GM12878 (cell line): ENCODE measurements at regions not wholly inside any gene's neighbourhood (a gene's known extent, or its start where the extent isn't known, plus 50 kb on each side); places are given as distances from the start of the nearest gene placed in this dataset.

Source experiments
- ATAC-seq: fragments of 200-7000 bp; cut with Tn5 transposase; 3 replicates; pipeline ENCODE4 v1.9.1; 2020; ENCODE audit warnings: mild to moderate bottlenecking, moderate library complexity
- BruUV-seq: library from RNA; stranded (reverse); fragments of 400-500 nt; replicated peaks from 2 replicates; lab custom pipeline; 2021; lab: Mats Ljungman, UMichigan
- CTCF ChIA-PET: fragments of 300-600 bp; sonication (Branson Sonifier 250); formaldehyde crosslinking; extraction: SDS; loops from one replicate; lab custom pipeline; 2021; ENCODE audit warnings: inconsistent platforms; lab: Yijun Ruan, JAX
- POLR2A ChIA-PET: fragments of 350-600 bp; formaldehyde crosslinking; extraction: SDS; loops from one replicate; lab custom pipeline; 2021; ENCODE audit warnings: inconsistent platforms; lab: Charles Lee
- RAD21 ChIA-PET: fragments of 300-600 bp; sonication (Branson Sonifier 250); formaldehyde crosslinking; loops from one replicate; lab custom pipeline; 2023; ENCODE audit warnings: antibody characterized with exemption; ENCODE audit not compliant: unreplicated experiment; lab: Charles Lee
- SMC1A ChIA-PET: fragments of 300-600 bp; sonication (Branson Sonifier 250); formaldehyde crosslinking; loops from one replicate; lab custom pipeline; 2023; ENCODE audit not compliant: unreplicated experiment, uncharacterized antibody; lab: Charles Lee
- DNase-seq: peaks from one replicate; pipeline ENCODE4 v3.0.0-alpha.2; 2011; ENCODE audit warnings: low read depth, low spot score
- FAIRE-seq: peaks from 3 replicates; lab custom pipeline; 2011; peaks lifted over from hg19 to GRCh38; lab: Jason Lieb, UNC
- H2AFZ ChIP-seq: 2 replicates; pipeline ENCODE4 v1.6.0; 2011; ENCODE audit warnings: low read depth, low read length, control low read depth; ENCODE audit not compliant: control insufficient read depth
- H3K27ac ChIP-seq: 2 replicates; pipeline ENCODE4 v1.5.1; 2011; ENCODE audit warnings: control low read depth; ENCODE audit not compliant: control insufficient read depth, insufficient read depth
- H3K27me3 ChIP-seq, 2 experiments: replicated peaks in 1 of 2; 2 replicates each; pipeline versions ENCODE4 v1.6.0 to v1.6.1; 2011; ENCODE audit warnings: low read length in 1 of 2; ENCODE audit not compliant: control insufficient read depth in 2 of 2, insufficient read depth in 2 of 2
- H3K36me3 ChIP-seq, 2 experiments: 2 replicates each; pipeline ENCODE4 v1.5.1; 2011; ENCODE audit warnings: low read length in 1 of 2; ENCODE audit not compliant: control insufficient read depth in 2 of 2, insufficient read depth in 2 of 2
- H3K4me1 ChIP-seq: 2 replicates; pipeline ENCODE4 v1.6.1; 2011; ENCODE audit warnings: mild to moderate bottlenecking, low read length, moderate library complexity, mixed read lengths; ENCODE audit not compliant: control insufficient read depth, insufficient read depth
- H3K4me2 ChIP-seq: 2 replicates; pipeline ENCODE4 v1.6.0; 2011; ENCODE audit warnings: control low read depth; ENCODE audit not compliant: control insufficient read depth, insufficient read depth
- H3K4me3 ChIP-seq: fragments of 200-600 bp; sonication (generic); 2 replicates; pipeline ENCODE4 v1.5.1; 2016
- H3K79me2 ChIP-seq: 2 replicates; pipeline ENCODE4 v1.6.0; 2011; ENCODE audit warnings: low read length; ENCODE audit not compliant: control insufficient read depth, insufficient read depth
- H3K9ac ChIP-seq: 2 replicates; pipeline ENCODE4 v1.8.0; 2011; ENCODE audit warnings: low read length, control low read depth, mixed read lengths; ENCODE audit not compliant: control insufficient read depth, insufficient read depth
- H3K9me3 ChIP-seq: replicated peaks from 3 replicates; pipeline ENCODE4 v1.5.1; 2011; ENCODE audit warnings: mild to moderate bottlenecking, low read length; ENCODE audit not compliant: control insufficient read depth, insufficient read depth
- H4K20me1 ChIP-seq: 2 replicates; pipeline ENCODE4 v1.6.0; 2011; ENCODE audit not compliant: control insufficient read depth, insufficient read depth
- HDGF ChIP-seq: fragments of 450-650 bp; IDR thresholded peaks from 2 replicates; pipeline ENCODE4 v1.6.1; 2016; ENCODE audit warnings: antibody characterized with exemption
- MTA2 ChIP-seq: fragments of 450-650 bp; IDR thresholded peaks from 2 replicates; pipeline ENCODE4 v1.6.1; 2016; ENCODE audit warnings: low read depth, mild to moderate bottlenecking, moderate library complexity
- NFYB ChIP-seq: IDR thresholded peaks from 2 replicates; pipeline ENCODE4 v1.6.1; 2011; ENCODE audit warnings: low read depth, mild to moderate bottlenecking, low read length, improper control_type of control experiment, moderate library complexity; ENCODE audit not compliant: insufficient read depth
- NKRF ChIP-seq: fragments of 450-650 bp; conservative IDR thresholded peaks from 2 replicates; pipeline ENCODE4 v1.6.1; 2017; ENCODE audit warnings: mild to moderate bottlenecking, moderate library complexity
- PAX8 ChIP-seq: fragments of 450-650 bp; IDR thresholded peaks from 2 replicates; pipeline ENCODE4 v1.6.1; 2017; ENCODE audit warnings: mild to moderate bottlenecking, moderate library complexity
- RUNX3 ChIP-seq: IDR thresholded peaks from 2 replicates; pipeline ENCODE4 v1.6.1; 2012; ENCODE audit warnings: low read length, inconsistent platforms
- SIX5 ChIP-seq: IDR thresholded peaks from 2 replicates; pipeline ENCODE4 v1.6.1; 2011; ENCODE audit warnings: mild to moderate bottlenecking, low read depth, low read length, moderate library complexity; ENCODE audit not compliant: severe bottlenecking
- SMAD5 ChIP-seq: IDR thresholded peaks from 2 replicates; pipeline ENCODE4 v1.6.1; 2016; ENCODE audit warnings: antibody characterized with exemption, low read depth
- SMC3 ChIP-seq: IDR thresholded peaks from 2 replicates; pipeline ENCODE4 v1.6.1; 2011; ENCODE audit warnings: low read length, improper control_type of control experiment, borderline replicate concordance
- ZZZ3 ChIP-seq: IDR thresholded peaks from 2 replicates; pipeline ENCODE4 v1.6.1; 2011; ENCODE audit warnings: low read depth; ENCODE audit not compliant: control insufficient read depth, insufficient read length
- WGBS: methylation state at CpG from one replicate; pipeline ENCODE4 v1.1.6; 2016; ENCODE audit warnings: low lambda C conversion rate; ENCODE audit not compliant: insufficient replicate concordance, insufficient coverage; ENCODE audit errors: missing lambda C conversion rate; 5-methylcytosine and 5-hydroxymethylcytosine counted together
- in situ Hi-C: fragments of 300-500 bp; cut with MboI; formaldehyde crosslinking; loops from 9 replicates; pipeline ENCODE4 v1.14.3; 2018; ENCODE audit warnings: mixed read lengths
- intact Hi-C: fragments of 100-400 bp; cut with micrococcal nuclease; formaldehyde crosslinking; loops from one replicate; pipeline ENCODE4 v1.14.2; 2022; ENCODE audit not compliant: unreplicated experiment
- TF ChIP-seq, protein P1 (sequence below): fragments of 450-650 bp; IDR thresholded peaks from 2 replicates; pipeline ENCODE4 v1.6.1; 2017; ENCODE audit warnings: mild to moderate bottlenecking, moderate library complexity
- TF ChIP-seq, protein P2 (sequence below): IDR thresholded peaks from 2 replicates; pipeline ENCODE4 v1.6.1; 2011; ENCODE audit warnings: borderline replicate concordance, low read depth, mild to moderate bottlenecking, moderate library complexity, mixed read lengths, low read length; ENCODE audit not compliant: insufficient read depth; ENCODE audit errors: extremely low read length

DNA sequence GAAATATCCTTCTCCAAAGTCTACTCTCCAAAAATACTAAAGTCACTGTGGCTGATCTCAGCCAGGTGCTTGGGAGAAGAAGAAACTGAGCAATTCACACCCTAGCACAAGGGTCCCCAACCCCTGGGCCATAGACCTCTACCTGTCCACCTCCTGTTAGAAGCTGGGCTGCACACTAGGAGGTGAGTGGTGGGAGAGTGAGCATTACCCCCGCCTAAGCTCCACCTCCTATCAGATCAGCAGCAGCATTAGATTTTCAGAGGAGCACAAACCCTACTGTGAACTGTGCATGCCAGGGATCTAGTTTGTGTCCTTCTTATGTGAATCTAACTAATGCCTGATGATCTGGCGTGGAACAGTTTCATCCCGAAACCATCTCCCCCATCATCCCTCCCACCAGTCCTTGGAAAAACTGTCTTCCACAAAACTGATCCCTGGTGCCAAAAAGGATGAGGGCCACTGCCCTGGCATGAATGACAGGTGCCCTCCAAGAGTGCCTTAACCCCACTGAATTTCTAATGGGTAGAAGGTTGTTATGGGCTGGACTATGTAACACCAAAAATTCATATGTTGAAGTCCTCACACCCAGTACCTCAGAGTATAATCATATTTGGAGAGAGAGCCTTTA, 109.2 kb upstream of the CDYL start (continued):
- no peak for TF ChIP-seq SMAD5
- TF ChIP-seq, protein P1, sequence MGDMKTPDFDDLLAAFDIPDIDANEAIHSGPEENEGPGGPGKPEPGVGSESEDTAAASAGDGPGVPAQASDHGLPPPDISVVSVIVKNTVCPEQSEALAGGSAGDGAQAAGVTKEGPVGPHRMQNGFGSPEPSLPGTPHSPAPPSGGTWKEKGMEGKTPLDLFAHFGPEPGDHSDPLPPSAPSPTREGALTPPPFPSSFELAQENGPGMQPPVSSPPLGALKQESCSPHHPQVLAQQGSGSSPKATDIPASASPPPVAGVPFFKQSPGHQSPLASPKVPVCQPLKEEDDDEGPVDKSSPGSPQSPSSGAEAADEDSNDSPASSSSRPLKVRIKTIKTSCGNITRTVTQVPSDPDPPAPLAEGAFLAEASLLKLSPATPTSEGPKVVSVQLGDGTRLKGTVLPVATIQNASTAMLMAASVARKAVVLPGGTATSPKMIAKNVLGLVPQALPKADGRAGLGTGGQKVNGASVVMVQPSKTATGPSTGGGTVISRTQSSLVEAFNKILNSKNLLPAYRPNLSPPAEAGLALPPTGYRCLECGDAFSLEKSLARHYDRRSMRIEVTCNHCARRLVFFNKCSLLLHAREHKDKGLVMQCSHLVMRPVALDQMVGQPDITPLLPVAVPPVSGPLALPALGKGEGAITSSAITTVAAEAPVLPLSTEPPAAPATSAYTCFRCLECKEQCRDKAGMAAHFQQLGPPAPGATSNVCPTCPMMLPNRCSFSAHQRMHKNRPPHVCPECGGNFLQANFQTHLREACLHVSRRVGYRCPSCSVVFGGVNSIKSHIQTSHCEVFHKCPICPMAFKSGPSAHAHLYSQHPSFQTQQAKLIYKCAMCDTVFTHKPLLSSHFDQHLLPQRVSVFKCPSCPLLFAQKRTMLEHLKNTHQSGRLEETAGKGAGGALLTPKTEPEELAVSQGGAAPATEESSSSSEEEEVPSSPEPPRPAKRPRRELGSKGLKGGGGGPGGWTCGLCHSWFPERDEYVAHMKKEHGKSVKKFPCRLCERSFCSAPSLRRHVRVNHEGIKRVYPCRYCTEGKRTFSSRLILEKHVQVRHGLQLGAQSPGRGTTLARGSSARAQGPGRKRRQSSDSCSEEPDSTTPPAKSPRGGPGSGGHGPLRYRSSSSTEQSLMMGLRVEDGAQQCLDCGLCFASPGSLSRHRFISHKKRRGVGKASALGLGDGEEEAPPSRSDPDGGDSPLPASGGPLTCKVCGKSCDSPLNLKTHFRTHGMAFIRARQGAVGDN, result no peak
- no peak for TF ChIP-seq HDGF
- TF ChIP-seq NFYB, result no peak

- no peak for FAIRE-seq
- BruUV-seq, result no TSS peak
- TF ChIP-seq MTA2 (no peak), SIX5 (no peak), RUNX3 (no peak), SMC3 (no peak), PAX8 (no peak), NKRF (no peak), ZZZ3 (no peak)
- TF ChIP-seq, protein P2, sequence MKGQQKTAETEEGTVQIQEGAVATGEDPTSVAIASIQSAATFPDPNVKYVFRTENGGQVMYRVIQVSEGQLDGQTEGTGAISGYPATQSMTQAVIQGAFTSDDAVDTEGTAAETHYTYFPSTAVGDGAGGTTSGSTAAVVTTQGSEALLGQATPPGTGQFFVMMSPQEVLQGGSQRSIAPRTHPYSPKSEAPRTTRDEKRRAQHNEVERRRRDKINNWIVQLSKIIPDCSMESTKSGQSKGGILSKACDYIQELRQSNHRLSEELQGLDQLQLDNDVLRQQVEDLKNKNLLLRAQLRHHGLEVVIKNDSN, result no peak
Observed at GRCh38 chr6:4665489-4666417, 110.5 kb upstream of the CDYL start.

More at GRCh38 chr6:4665489-4666417, 110.5 kb upstream of the CDYL start:
- no peaks in the 10 kb centered on the region; a peak in 2 of 4 replicates for H3K27me3 ChIP-seq
- ChIA-PET POLR2A (no interaction called here), CTCF (interaction anchor here (0.8 to 1.6 kb wide), 2 partner anchors 26 to 365 kb away, joined by 3 to 5 read pairs; no protein-coding TSS in a partner anchor), RAD21 (no interaction called here), SMC1A (interaction anchor here (0.7 kb wide), 1 partner anchor 241 kb away, joined by 3 read pairs; no protein-coding TSS in a partner anchor)
- no peak overlapping the region for H3K4me2 ChIP-seq
- intact Hi-C loops (no loop called here), in situ Hi-C loops (no loop called here)
- DNase-seq (no peak), ATAC-seq (no peak)
- WGBS, result 2% methylated on average over 7 of the region's 7 CpGs
- no peaks in the 10 kb centered on the region; the same call in 2 of the 3 replicates for H3K9me3 ChIP-seq
- H4K20me1 ChIP-seq, result no peaks in the 10 kb centered on the region; the same call in 1 of the 2 replicates
- H3K36me3 ChIP-seq, result no peaks in the 10 kb centered on the region
- H3K79me2 ChIP-seq, result no peaks in the 10 kb centered on the region
- no peak overlapping the region for H3K9ac ChIP-seq
- H3K27ac ChIP-seq, result no peak overlapping the region
- no peak overlapping the region for H3K4me3 ChIP-seq
- no peaks in the 10 kb centered on the region for H3K4me1 ChIP-seq
- H2AFZ ChIP-seq, result no peak overlapping the region
